GM18909 (cell line): ENCODE measurements at regions not wholly inside any gene's neighbourhood (a gene's known extent, or its start where the extent isn't known, plus 50 kb on each side); places are given as distances from the start of the nearest gene placed in this dataset.

Source experiments
- ATAC-seq: cut with Tn5 transposase; IDR thresholded peaks from one replicate; pipeline ENCODE4 v1.9.1; 2021; ENCODE audit warnings: mild to moderate bottlenecking; ENCODE audit not compliant: unreplicated experiment, poor library complexity

GRCh38 chr16:63050391-63050790, 1014.2 kb upstream of the CDH8 start:
- ATAC-seq = no peak

- ATAC-seq = no peak
Measured at GRCh38 chr16:63038397-63039106, 1002.3 kb upstream of the CDH8 start.

GRCh38 chr16:63037761-63038396, 1001.6 kb upstream of the CDH8 start:
- no peak for ATAC-seq

GRCh38 chr16:63018581-63019223, 982.5 kb upstream of the CDH8 start:
- ATAC-seq = no peak

- ATAC-seq = no peak
Measured at GRCh38 chr16:63008688-63009087, 972.5 kb upstream of the CDH8 start.

- no peak for ATAC-seq
Measured at GRCh38 chr16:63005356-63005755, 969.1 kb upstream of the CDH8 start.

GRCh38 chr16:62989480-62989879, 953.2 kb upstream of the CDH8 start:
- no peak for ATAC-seq

GRCh38 chr16:62985722-62986121, 949.5 kb upstream of the CDH8 start:
- ATAC-seq = no peak

GRCh38 chr16:62978451-62978850, 942.2 kb upstream of the CDH8 start:
- ATAC-seq = no peak

- ATAC-seq = no peak
Measured at GRCh38 chr16:62977876-62978275, 941.6 kb upstream of the CDH8 start.

GRCh38 chr16:62974424-62974823, 938.2 kb upstream of the CDH8 start:
- ATAC-seq = no peak

- no peak for ATAC-seq
Measured at GRCh38 chr16:62970851-62971250, 934.6 kb upstream of the CDH8 start.

- no peak for ATAC-seq
Measured at GRCh38 chr16:62969711-62970318, 933.6 kb upstream of the CDH8 start.

GRCh38 chr16:62967611-62968010, 931.4 kb upstream of the CDH8 start:
- no peak for ATAC-seq

GRCh38 chr16:62967163-62967562, 930.9 kb upstream of the CDH8 start:
- ATAC-seq = no peak

GRCh38 chr16:62966626-62967025, 930.4 kb upstream of the CDH8 start:
- no peak for ATAC-seq

GRCh38 chr16:62965831-62966230, 929.6 kb upstream of the CDH8 start:
- no peak for ATAC-seq

- no peak for ATAC-seq
Measured at GRCh38 chr16:62963846-62964245, 927.6 kb upstream of the CDH8 start.

GRCh38 chr16:62955033-62955349, 918.8 kb upstream of the CDH8 start:
- no peak for ATAC-seq

GRCh38 chr16:62954144-62955032, 918.1 kb upstream of the CDH8 start:
- no peak for ATAC-seq
